HCT116 (cell line): ENCODE measurements at regions not wholly inside any gene's neighbourhood (a gene's known extent, or its start where the extent isn't known, plus 50 kb on each side); places are given as distances from the start of the nearest gene placed in this dataset.

Experiments
- ATAC-seq: fragments of 200-7000 bp; cut with Tn5 transposase; 2 replicates; pipeline ENCODE4 v1.9.1; 2020; ENCODE audit warnings: mild to moderate bottlenecking, moderate library complexity
- BruUV-seq: library from RNA; stranded (reverse); fragments of 400-500 nt; replicated peaks from 2 replicates; lab custom pipeline; 2021; lab: Mats Ljungman, UMichigan
- CTCF ChIA-PET: fragments of 300-600 bp; sonication (Branson Sonifier 250); formaldehyde crosslinking; loops from one replicate; lab custom pipeline; 2021; ENCODE audit warnings: antibody characterized with exemption; lab: Charles Lee
- POLR2A ChIA-PET: fragments of 300-600, 350-600 bp; sonication (Branson Sonifier 250); formaldehyde crosslinking; loops from one replicate; lab custom pipeline; 2021; ENCODE audit warnings: antibody characterized with exemption; lab: Charles Lee
- RAD21 ChIA-PET, 2 experiments: fragments of 300-600 bp; sonication (Branson Sonifier 250); formaldehyde crosslinking; loops; one replicate each; lab custom pipeline; 2023; ENCODE audit warnings: low total read pairs in 2 of 2; ENCODE audit not compliant: uncharacterized antibody in 2 of 2, unreplicated experiment in 2 of 2, low non-redundant PET in 1 of 2; lab: Charles Lee
- DNase-seq: peaks from one replicate; pipeline ENCODE4 v3.0.0-alpha.2; 2010; ENCODE audit warnings: low read depth, low spot score
- H2AFZ ChIP-seq: fragments of 200-600 bp; shearing (Covaris generic), sonication (generic); 2 replicates; pipeline ENCODE4 v1.6.1; 2017; ENCODE audit warnings: low read depth, mixed run types, mixed read lengths, antibody characterized with exemption, low read length; ENCODE audit not compliant: poor library complexity, severe bottlenecking
- H3K27ac ChIP-seq: 2 replicates; pipeline ENCODE4 v1.5.1; 2012; ENCODE audit warnings: low read depth, low read length
- H3K27me3 ChIP-seq: fragments of 200-600 bp; sonication (generic); 2 replicates; pipeline ENCODE4 v1.6.1; 2016; ENCODE audit warnings: mixed run types, low read length, mixed read lengths; ENCODE audit not compliant: insufficient read depth
- H3K36me3 ChIP-seq, 2 experiments: fragments of 200-500 bp in 1 of 2; fragments of 200-600 bp in 1 of 2; sonication (Bioruptor generic) in 1 of 2; sonication (generic) in 1 of 2; 2 replicates each; pipeline versions ENCODE4 v1.5.1 to v1.6.1; 2014 to 2016; ENCODE audit warnings: low read length in 2 of 2, inconsistent platforms in 1 of 2, mixed read lengths in 1 of 2, mixed run types in 1 of 2; ENCODE audit not compliant: insufficient read depth in 2 of 2, control insufficient read depth in 1 of 2
- H3K4me1 ChIP-seq, 2 experiments: fragments of 200-600 bp in 1 of 2; sonication (generic) in 1 of 2; 2 replicates each; pipeline versions ENCODE4 v1.5.1 to v1.6.1; 2012 to 2017; ENCODE audit warnings: low read length in 2 of 2, inconsistent platforms in 1 of 2, mild to moderate bottlenecking in 1 of 2, mixed read lengths in 1 of 2, mixed run types in 1 of 2, moderate library complexity in 1 of 2; ENCODE audit not compliant: insufficient read depth in 2 of 2, control insufficient read depth in 1 of 2
- H3K4me2 ChIP-seq: fragments of 200-600 bp; sonication (generic); 2 replicates; pipeline ENCODE4 v1.6.1; 2017; ENCODE audit warnings: mixed run types, low read length, mixed read lengths
- H3K4me3 ChIP-seq, 2 experiments: fragments of 200-600 bp in 1 of 2; sonication (generic) in 1 of 2; replicated peaks in 1 of 2; 2 replicates each; pipeline ENCODE4 v1.5.1; 2011 to 2016; ENCODE audit warnings: low read length in 2 of 2, control low read depth in 1 of 2, low read depth in 1 of 2, mild to moderate bottlenecking in 1 of 2, mixed read lengths in 1 of 2, mixed run types in 1 of 2
- H3K79me2 ChIP-seq: fragments of 200-600 bp; sonication (generic); 2 replicates; pipeline ENCODE4 v1.6.1; 2017; ENCODE audit warnings: mild to moderate bottlenecking, mixed run types, low read length, moderate library complexity, mixed read lengths; ENCODE audit not compliant: insufficient read depth
- H3K9ac ChIP-seq: fragments of 200-600 bp; sonication (generic); 2 replicates; pipeline ENCODE4 v1.6.1; 2016; ENCODE audit warnings: low read length, mixed read lengths
- H3K9me2 ChIP-seq: fragments of 200-600 bp; sonication (generic), shearing (Covaris generic); 2 replicates; pipeline ENCODE4 v1.6.1; 2017; ENCODE audit warnings: mixed run types, mild to moderate bottlenecking, moderate library complexity; ENCODE audit not compliant: insufficient read depth
- H3K9me3 ChIP-seq, 2 experiments: fragments of 200-500 bp in 1 of 2; fragments of 200-600 bp in 1 of 2; sonication (Bioruptor generic) in 1 of 2; sonication (generic) in 1 of 2; 2 replicates each; pipeline ENCODE4 v1.6.1; 2014 to 2017; ENCODE audit warnings: low read length in 2 of 2, mixed read lengths in 2 of 2, inconsistent platforms in 1 of 2, low read depth in 1 of 2, mild to moderate bottlenecking in 1 of 2, mixed run types in 1 of 2, moderate library complexity in 1 of 2; ENCODE audit not compliant: control insufficient read depth in 1 of 2, insufficient read depth in 1 of 2
- H4K20me1 ChIP-seq: fragments of 200-600 bp; sonication (generic), shearing (Covaris generic); 2 replicates; pipeline ENCODE4 v1.6.1; 2017; ENCODE audit warnings: mixed run types, mild to moderate bottlenecking, moderate library complexity; ENCODE audit not compliant: insufficient read depth
- CEBPB ChIP-seq: IDR thresholded peaks from 2 replicates; pipeline ENCODE4 v1.6.1; 2012; ENCODE audit warnings: low read depth
- EGR1 ChIP-seq: IDR thresholded peaks from 2 replicates; pipeline ENCODE4 v1.6.1; 2012; ENCODE audit warnings: low read depth
- ELF1 ChIP-seq: IDR thresholded peaks from 2 replicates; pipeline ENCODE4 v1.6.1; 2012; ENCODE audit warnings: low read depth, borderline replicate concordance
- EZH2phosphoT487 ChIP-seq: fragments of 200-600 bp; IDR thresholded peaks from 2 replicates; pipeline ENCODE4 v1.6.1; 2018; ENCODE audit warnings: antibody characterized with exemption, borderline replicate concordance
- FOSL1 ChIP-seq: IDR thresholded peaks from 2 replicates; pipeline ENCODE4 v1.6.1; 2012; ENCODE audit warnings: low read depth
- JUND ChIP-seq: IDR thresholded peaks from 2 replicates; pipeline ENCODE4 v1.6.1; 2012
- POLR2A ChIP-seq: IDR thresholded peaks from 2 replicates; pipeline ENCODE4 v1.7.0; 2011; ENCODE audit warnings: borderline replicate concordance; ENCODE audit not compliant: insufficient read depth, insufficient read length; ENCODE audit errors: extremely low read depth
- POLR2AphosphoS5 ChIP-seq: IDR thresholded peaks from 2 replicates; pipeline ENCODE4 v1.6.1; 2011; ENCODE audit warnings: mild to moderate bottlenecking, low read depth, low read length, moderate library complexity
- RAD21 ChIP-seq: IDR thresholded peaks from 2 replicates; pipeline ENCODE4 v1.6.1; 2012; ENCODE audit warnings: low read depth, mild to moderate bottlenecking
- SIN3A ChIP-seq: IDR thresholded peaks from 2 replicates; pipeline ENCODE4 v1.6.1; 2012; ENCODE audit warnings: low read depth
- SRF ChIP-seq: IDR thresholded peaks from 2 replicates; pipeline ENCODE4 v1.6.1; 2012; ENCODE audit warnings: low read depth
- TCF7L2 ChIP-seq: IDR thresholded peaks from 2 replicates; pipeline ENCODE4 v1.7.0; 2011; ENCODE audit warnings: borderline replicate concordance, inconsistent platforms; ENCODE audit not compliant: insufficient read depth, insufficient read length; ENCODE audit errors: extremely low read depth
- ZFX ChIP-seq: fragments of 450-650 bp; IDR thresholded peaks from 2 replicates; pipeline ENCODE4 v1.6.1; 2017
- ZNF274 ChIP-seq: fragments of 200-500 bp; sonication (Bioruptor generic); IDR thresholded peaks from 2 replicates; pipeline ENCODE4 v1.6.1; 2014; ENCODE audit warnings: mild to moderate bottlenecking, low read depth, low read length, inconsistent platforms
- intact Hi-C: fragments of 100-400 bp; cut with micrococcal nuclease; formaldehyde crosslinking; loops from 2 replicates; pipeline ENCODE4 v1.10.0; 2022
- TF ChIP-seq, protein P1 (sequence below): IDR thresholded peaks from 2 replicates; pipeline ENCODE4 v1.6.1; 2011; ENCODE audit warnings: mild to moderate bottlenecking, low read length, moderate library complexity; ENCODE audit not compliant: insufficient replicate concordance; ENCODE audit errors: extremely low read depth
- TF ChIP-seq, protein P2 (sequence below): IDR thresholded peaks from 2 replicates; pipeline ENCODE4 v1.6.1; 2012
- TF ChIP-seq, protein P3 (sequence below): IDR thresholded peaks from 2 replicates; pipeline ENCODE4 v1.6.1; 2012; ENCODE audit warnings: low read depth
- TF ChIP-seq, protein P4 (sequence below): IDR thresholded peaks from 2 replicates; pipeline ENCODE4 v1.6.1; 2012

DNA sequence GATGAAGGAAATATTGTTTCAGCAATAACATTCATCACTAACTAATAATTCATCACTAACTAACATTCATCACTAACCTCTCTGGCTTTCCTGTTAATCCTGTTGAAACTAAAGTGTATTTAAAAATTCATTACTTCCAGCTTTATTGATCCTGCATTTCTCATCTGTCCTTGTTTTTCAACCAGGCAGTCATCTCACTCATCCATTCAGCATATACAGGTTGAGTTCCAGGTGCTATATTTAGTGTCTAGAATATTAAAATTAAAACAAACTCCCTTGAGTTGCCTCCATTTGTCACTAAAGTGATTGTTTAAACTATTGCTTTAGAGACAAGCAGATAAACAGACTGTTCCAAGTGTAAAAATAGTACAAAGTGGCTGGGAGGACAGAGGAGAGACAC lies 58.1 kb downstream of the ATXN7L3B start:
- intact Hi-C loops, result no loop called here
- no peaks in the 10 kb centered on the region for H3K36me3 ChIP-seq
- no TSS peak for BruUV-seq
- DNase-seq (no peak), ATAC-seq (no peak)
- no peaks in the 10 kb centered on the region for H3K9me2 ChIP-seq
- H4K20me1 ChIP-seq, result no peaks in the 10 kb centered on the region
- no peaks in the 10 kb centered on the region for H3K9me3 ChIP-seq
- no peaks in the 10 kb centered on the region for H3K4me1 ChIP-seq
- H3K79me2 ChIP-seq, result no peaks in the 10 kb centered on the region
- no peak overlapping the region for H3K4me3 ChIP-seq
- no peak overlapping the region for H3K27ac ChIP-seq
- ChIA-PET CTCF (no interaction called here), RAD21 (no interaction called here), POLR2A (no interaction called here)
- H3K27me3 ChIP-seq, result no peaks in the 10 kb centered on the region
- H3K9ac ChIP-seq, result no peak overlapping the region
- H3K4me2 ChIP-seq, result no peak overlapping the region
- TF ChIP-seq ZNF274 (no peak), EGR1 (no peak), JUND (no peak)
- no peak overlapping the region for H2AFZ ChIP-seq

DNA sequence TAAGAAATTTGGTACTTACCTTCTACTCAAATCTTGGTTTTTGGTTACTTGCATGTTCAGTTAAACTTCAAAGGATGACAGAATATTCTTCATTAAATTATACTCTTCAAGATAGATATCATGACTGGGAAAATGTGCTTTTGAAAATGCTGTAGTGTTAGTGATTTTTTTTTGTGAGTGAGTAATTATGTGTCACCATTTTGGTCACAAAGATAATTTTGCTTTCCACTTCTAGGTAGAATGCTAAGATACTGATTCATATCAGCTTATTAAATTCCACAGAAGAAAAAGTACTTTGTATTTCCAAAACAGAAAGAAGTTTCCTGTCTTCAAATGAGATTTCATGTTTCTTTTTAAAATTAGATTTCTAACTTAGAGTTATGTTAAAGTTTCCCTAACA lies 61.2 kb downstream of the ATXN7L3B start:
- CTCF ChIA-PET, result no interaction called here
- RAD21 ChIA-PET, result no interaction called here

More for the DNA sequence above, 61.2 kb downstream of the ATXN7L3B start:
- Histone ChIP-seq H3K27ac (no peak overlapping the region), H4K20me1 (no peaks in the 10 kb centered on the region), H3K4me3 (no peak overlapping the region), H3K79me2 (no peaks in the 10 kb centered on the region)
- intact Hi-C loops, result no loop called here
- no peak for TF ChIP-seq JUND
- no peak for TF ChIP-seq RAD21
- no peak for TF ChIP-seq EZH2phosphoT487
- no peak for TF ChIP-seq FOSL1
- no peak for TF ChIP-seq SRF
- no peak for TF ChIP-seq SIN3A
- TF ChIP-seq ZNF274, result no peak
- TF ChIP-seq, protein P1, sequence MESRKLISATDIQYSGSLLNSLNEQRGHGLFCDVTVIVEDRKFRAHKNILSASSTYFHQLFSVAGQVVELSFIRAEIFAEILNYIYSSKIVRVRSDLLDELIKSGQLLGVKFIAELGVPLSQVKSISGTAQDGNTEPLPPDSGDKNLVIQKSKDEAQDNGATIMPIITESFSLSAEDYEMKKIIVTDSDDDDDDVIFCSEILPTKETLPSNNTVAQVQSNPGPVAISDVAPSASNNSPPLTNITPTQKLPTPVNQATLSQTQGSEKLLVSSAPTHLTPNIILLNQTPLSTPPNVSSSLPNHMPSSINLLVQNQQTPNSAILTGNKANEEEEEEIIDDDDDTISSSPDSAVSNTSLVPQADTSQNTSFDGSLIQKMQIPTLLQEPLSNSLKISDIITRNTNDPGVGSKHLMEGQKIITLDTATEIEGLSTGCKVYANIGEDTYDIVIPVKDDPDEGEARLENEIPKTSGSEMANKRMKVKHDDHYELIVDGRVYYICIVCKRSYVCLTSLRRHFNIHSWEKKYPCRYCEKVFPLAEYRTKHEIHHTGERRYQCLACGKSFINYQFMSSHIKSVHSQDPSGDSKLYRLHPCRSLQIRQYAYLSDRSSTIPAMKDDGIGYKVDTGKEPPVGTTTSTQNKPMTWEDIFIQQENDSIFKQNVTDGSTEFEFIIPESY, result no peak
- TF ChIP-seq POLR2AphosphoS5, result no peak
- TF ChIP-seq POLR2A, result no peak
- no peak for TF ChIP-seq TCF7L2
- TF ChIP-seq, protein P2, sequence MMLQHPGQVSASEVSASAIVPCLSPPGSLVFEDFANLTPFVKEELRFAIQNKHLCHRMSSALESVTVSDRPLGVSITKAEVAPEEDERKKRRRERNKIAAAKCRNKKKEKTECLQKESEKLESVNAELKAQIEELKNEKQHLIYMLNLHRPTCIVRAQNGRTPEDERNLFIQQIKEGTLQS, result no peak
- TF ChIP-seq, protein P3, sequence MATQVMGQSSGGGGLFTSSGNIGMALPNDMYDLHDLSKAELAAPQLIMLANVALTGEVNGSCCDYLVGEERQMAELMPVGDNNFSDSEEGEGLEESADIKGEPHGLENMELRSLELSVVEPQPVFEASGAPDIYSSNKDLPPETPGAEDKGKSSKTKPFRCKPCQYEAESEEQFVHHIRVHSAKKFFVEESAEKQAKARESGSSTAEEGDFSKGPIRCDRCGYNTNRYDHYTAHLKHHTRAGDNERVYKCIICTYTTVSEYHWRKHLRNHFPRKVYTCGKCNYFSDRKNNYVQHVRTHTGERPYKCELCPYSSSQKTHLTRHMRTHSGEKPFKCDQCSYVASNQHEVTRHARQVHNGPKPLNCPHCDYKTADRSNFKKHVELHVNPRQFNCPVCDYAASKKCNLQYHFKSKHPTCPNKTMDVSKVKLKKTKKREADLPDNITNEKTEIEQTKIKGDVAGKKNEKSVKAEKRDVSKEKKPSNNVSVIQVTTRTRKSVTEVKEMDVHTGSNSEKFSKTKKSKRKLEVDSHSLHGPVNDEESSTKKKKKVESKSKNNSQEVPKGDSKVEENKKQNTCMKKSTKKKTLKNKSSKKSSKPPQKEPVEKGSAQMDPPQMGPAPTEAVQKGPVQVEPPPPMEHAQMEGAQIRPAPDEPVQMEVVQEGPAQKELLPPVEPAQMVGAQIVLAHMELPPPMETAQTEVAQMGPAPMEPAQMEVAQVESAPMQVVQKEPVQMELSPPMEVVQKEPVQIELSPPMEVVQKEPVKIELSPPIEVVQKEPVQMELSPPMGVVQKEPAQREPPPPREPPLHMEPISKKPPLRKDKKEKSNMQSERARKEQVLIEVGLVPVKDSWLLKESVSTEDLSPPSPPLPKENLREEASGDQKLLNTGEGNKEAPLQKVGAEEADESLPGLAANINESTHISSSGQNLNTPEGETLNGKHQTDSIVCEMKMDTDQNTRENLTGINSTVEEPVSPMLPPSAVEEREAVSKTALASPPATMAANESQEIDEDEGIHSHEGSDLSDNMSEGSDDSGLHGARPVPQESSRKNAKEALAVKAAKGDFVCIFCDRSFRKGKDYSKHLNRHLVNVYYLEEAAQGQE, result no peak
- no peak for TF ChIP-seq ZFX
- TF ChIP-seq, protein P4, sequence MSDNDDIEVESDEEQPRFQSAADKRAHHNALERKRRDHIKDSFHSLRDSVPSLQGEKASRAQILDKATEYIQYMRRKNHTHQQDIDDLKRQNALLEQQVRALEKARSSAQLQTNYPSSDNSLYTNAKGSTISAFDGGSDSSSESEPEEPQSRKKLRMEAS, result no peak
- TF ChIP-seq ELF1, result no peak
- TF ChIP-seq CEBPB, result no peak
- TF ChIP-seq, all 23 proteins: peak for 0
- H3K27me3 ChIP-seq, result no peaks in the 10 kb centered on the region
- no peak overlapping the region for H3K4me2 ChIP-seq
- H3K4me1 ChIP-seq, result no peaks in the 10 kb centered on the region
- no peaks in the 10 kb centered on the region for H3K36me3 ChIP-seq
- no peak for ATAC-seq
- no peak overlapping the region for H2AFZ ChIP-seq
- no peaks in the 10 kb centered on the region for H3K9me3 ChIP-seq
- DNase-seq, result no peak
- no peak overlapping the region for H3K9ac ChIP-seq
- no peaks in the 10 kb centered on the region for H3K9me2 ChIP-seq
- POLR2A ChIA-PET, result no interaction called here
- BruUV-seq, result no TSS peak
